Aorta (tissue), 5 donors: ENCODE measurements at regions not wholly inside any gene's neighbourhood (a gene's known extent, or its start where the extent isn't known, plus 50 kb on each side); places are given as distances from the start of the nearest gene placed in this dataset.
"Not testable (repeated sequence)": the region's sequence is repeated elsewhere in the genome, so short reads cannot be mapped to it uniquely, and the experiment has no call there.

ENCODE experiments used
- ATAC-seq: fragments of 200-7000 bp; cut with Tn5 transposase; one replicate; pipeline ENCODE4 v1.9.1; 2022; ENCODE audit warnings: moderate library complexity; ENCODE audit not compliant: low FRiP score
- DNase-seq, 2 donors: peaks; one replicate each; pipeline ENCODE4 v3.0.0-alpha.2; 2020
- H3K27ac ChIP-seq, 2 donors: one replicate each; pipeline ENCODE4 v1.5.1; 2013; ENCODE audit warnings: low read length in 2 of 2, mild to moderate bottlenecking in 2 of 2, moderate library complexity in 2 of 2, control low read depth in 1 of 2, inconsistent platforms in 1 of 2, low read depth in 1 of 2
- H3K27me3 ChIP-seq, 2 donors: one replicate each; pipeline ENCODE4 v1.6.1; 2013; ENCODE audit warnings: control low read depth in 1 of 2, low read length in 1 of 2, mild to moderate bottlenecking in 1 of 2, moderate library complexity in 1 of 2; ENCODE audit not compliant: insufficient read depth in 2 of 2, control insufficient read depth in 1 of 2
- H3K36me3 ChIP-seq, 2 donors: one replicate each; pipeline ENCODE4 v1.6.1; 2013; ENCODE audit warnings: control low read depth in 1 of 2, low read length in 1 of 2, mild to moderate bottlenecking in 1 of 2; ENCODE audit not compliant: insufficient read depth in 2 of 2, control insufficient read depth in 1 of 2
- H3K4me1 ChIP-seq, 2 donors: one replicate each; pipeline ENCODE4 v1.6.1; 2013; ENCODE audit warnings: low read length in 2 of 2, control low read depth in 1 of 2, mild to moderate bottlenecking in 1 of 2, moderate library complexity in 1 of 2; ENCODE audit not compliant: insufficient read depth in 2 of 2, control insufficient read depth in 1 of 2
- H3K4me3 ChIP-seq, 2 donors: one replicate each; pipeline ENCODE4 v1.5.1; 2013; ENCODE audit warnings: low read length in 2 of 2, control low read depth in 1 of 2, mild to moderate bottlenecking in 1 of 2
- H3K9me3 ChIP-seq: one replicate; pipeline ENCODE4 v1.6.1; 2013; ENCODE audit warnings: mild to moderate bottlenecking, low read length; ENCODE audit not compliant: control insufficient read depth
- WGBS, 2 donors: extraction: QIAGEN DNeasy Blood & Tissue Kit; methylation state at CpG; one replicate each; pipeline ENCODE4 v1.1.7; 2013; 5-methylcytosine and 5-hydroxymethylcytosine counted together
- intact Hi-C, 2 donors: fragments of 100-400 bp; cut with DNase I; formaldehyde crosslinking; loops; one replicate each; pipeline versions ENCODE4 v1.14.2 to v1.15.0; 2022
- donor health status: healthy with polysubstance abuse.
- donor health status: Bipolar disorder and iron deficiency.
- donor health status: DM: no; HTN: no; CAD: no.
- donor health status: DM: no; HTN: no; CAD: no.
- donor health status: DM: yes; HTN: yes; CAD: no.

DNA sequence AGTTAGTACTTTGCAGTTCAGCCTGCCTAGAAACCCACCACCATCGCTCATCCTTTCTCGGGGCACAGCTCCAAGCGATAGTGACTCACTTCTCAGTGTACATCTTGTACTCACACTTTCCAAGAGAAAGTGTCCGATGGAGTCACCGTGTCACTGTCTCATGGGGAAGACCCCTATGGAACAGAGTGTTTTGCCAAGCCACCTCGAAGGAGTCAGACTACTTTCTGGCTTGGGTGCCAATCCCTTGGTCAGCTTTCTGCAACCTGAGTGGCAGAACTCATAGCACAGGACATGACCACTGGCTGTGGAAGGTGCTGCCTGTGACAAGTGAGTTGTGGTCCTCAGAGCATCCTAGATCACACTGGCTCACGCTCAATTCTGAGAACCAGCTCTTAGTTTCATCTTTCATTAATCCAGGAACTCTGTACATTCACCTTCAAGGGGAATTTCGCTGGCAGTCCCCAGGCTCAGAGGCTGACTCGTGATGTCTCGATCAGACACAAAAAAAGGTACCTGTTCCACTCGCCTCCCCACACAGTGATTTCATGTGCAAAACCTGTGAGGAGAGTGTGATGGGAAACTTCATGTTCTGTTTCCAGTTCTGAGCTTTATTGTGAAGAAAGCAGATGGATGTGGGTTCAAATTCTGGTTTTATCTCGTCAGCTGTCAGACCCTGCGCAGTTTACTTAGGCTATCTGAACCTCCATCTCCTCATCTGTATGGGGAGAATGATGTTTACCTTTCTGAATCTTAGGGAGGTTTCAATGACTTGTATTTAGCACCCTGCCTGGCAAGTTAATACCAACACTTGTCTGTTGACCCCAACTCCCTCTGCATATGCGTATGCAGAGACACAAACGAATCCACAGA lies 127.3 kb upstream of the CCND2 start:
- intact Hi-C loops, result no loop called here
- Histone ChIP-seq H3K4me1 (no peaks in the 10 kb centered on the region), H3K36me3 (no peaks in the 10 kb centered on the region), H3K4me3 (no peak overlapping the region), H3K27ac (no peak overlapping the region), H3K27me3 (no peaks in the 10 kb centered on the region), H3K9me3 (no peaks in the 10 kb centered on the region)
- 80% methylated on average over 15 of the region's 15 CpGs for WGBS, 2 donors
- no peak for DNase-seq
- no peak for ATAC-seq

GRCh38 chr12:4144676-4145075 lies 128.9 kb upstream of the CCND2 start:
- Histone ChIP-seq H3K4me1 (no peaks in the 10 kb centered on the region), H3K27ac (no peak overlapping the region), H3K4me3 (no peak overlapping the region), H3K9me3 (no peaks in the 10 kb centered on the region), H3K36me3 (no peaks in the 10 kb centered on the region), H3K27me3 (no peaks in the 10 kb centered on the region)
- intact Hi-C loops, result no loop called here
- DNase-seq (no peak), ATAC-seq (no peak)
- WGBS, 2 donors, result 73 to 78% methylated on average over 2 of the region's 2 CpGs

GRCh38 chr12:4143896-4144295 lies 129.7 kb upstream of the CCND2 start:
- 82 to 88% methylated on average over 6 of the region's 6 CpGs for WGBS, 2 donors
- Histone ChIP-seq H3K4me1 (no peaks in the 10 kb centered on the region), H3K9me3 (no peaks in the 10 kb centered on the region), H3K4me3 (no peak overlapping the region), H3K36me3 (no peaks in the 10 kb centered on the region), H3K27ac (no peak overlapping the region), H3K27me3 (no peaks in the 10 kb centered on the region)
- ATAC-seq (no peak), DNase-seq (no peak)
- intact Hi-C loops, result no loop called here

DNA sequence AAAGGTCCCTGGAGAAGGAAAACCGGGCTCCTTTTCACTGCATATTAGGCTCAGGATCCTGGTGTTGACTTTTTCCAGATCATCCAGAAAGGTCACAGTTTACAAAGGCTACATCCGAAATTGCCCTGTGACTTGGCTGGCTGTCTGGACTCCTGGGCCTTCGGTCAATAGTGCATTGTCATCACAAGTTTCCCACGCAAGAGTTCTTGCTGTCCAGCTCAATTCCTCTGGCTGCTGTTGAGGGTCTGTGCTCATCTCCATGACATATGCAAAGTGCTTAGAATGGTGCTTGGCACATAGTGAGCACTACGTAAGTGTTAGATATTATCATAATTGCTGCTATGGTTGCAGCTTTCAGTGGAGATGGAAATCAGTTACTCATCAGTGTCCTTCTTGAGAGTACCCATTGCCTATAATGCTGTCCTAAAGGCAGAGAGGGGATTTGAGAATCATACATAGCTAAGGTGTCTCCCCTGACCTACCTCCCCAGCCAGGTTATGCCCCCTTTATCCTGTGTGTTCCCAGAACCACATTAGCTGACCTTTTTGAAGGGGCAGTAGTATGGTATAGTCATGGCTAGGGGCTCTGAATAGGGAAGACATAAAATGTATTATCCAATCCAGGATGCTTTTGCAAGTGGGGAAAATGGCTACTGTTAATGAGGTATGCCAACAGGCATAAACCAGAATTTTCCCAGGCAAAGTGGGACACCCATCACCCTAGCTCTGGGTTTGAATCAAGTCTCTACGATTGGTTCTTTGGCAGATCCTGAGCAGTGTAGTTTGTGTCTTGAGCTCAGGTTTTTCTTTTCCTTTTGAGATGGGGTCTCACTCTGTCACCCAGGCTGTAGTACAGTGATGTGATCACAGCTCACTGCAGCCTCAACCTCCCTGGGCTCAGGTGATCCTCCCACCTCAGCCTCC lies 132.0 kb upstream of the CCND2 start:
- no peak for ATAC-seq
- WGBS, 2 donors, result 77 to 78% methylated on average over 6 of the region's 6 CpGs
- no peaks in the 10 kb centered on the region for H3K4me1 ChIP-seq
- H3K9me3 ChIP-seq, result no peaks in the 10 kb centered on the region
- DNase-seq, result no peak
- H3K27ac ChIP-seq, result no peak overlapping the region
- H3K27me3 ChIP-seq, result no peaks in the 10 kb centered on the region
- H3K4me3 ChIP-seq, result no peak overlapping the region
- intact Hi-C loops, result no loop called here
- no peaks in the 10 kb centered on the region for H3K36me3 ChIP-seq

GRCh38 chr12:4140581-4141301 lies 132.8 kb upstream of the CCND2 start:
- H3K36me3 ChIP-seq, result no peaks in the 10 kb centered on the region
- no peak overlapping the region for H3K4me3 ChIP-seq
- ATAC-seq (no peak), DNase-seq (no peak)
- intact Hi-C loops, result no loop called here
- H3K27me3 ChIP-seq, result no peaks in the 10 kb centered on the region
- no peaks in the 10 kb centered on the region for H3K4me1 ChIP-seq
- WGBS, 2 donors, result 83 to 89% methylated on average over 8 of the region's 8 CpGs
- no peaks in the 10 kb centered on the region for H3K9me3 ChIP-seq
- no peak overlapping the region for H3K27ac ChIP-seq

DNA sequence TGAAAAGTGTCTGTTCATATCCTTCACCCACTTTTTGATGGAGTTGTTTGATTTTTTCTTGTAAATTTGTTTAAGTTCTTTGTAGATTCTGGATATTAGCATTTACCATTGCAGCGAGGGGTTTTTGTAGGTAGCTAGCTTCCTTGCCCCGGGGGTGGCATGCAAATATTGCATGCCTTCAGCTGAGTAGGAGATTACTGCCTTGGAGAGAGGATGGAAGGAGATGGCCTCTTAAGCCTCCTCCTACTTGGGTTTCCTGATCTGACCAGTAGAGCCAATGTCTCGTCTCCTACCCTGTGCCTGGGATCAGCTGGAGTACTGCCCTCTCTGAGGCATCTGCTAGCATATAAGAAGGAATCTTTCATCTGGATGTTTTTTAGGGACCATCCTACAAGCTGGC lies 134.4 kb upstream of the CCND2 start:
- intact Hi-C loops, result no loop called here
- no peak for DNase-seq
- ATAC-seq, result no peak
- H3K4me1 ChIP-seq, result no peaks in the 10 kb centered on the region
- no peaks in the 10 kb centered on the region for H3K27me3 ChIP-seq
- H3K9me3 ChIP-seq, result no peaks in the 10 kb centered on the region
- no peak overlapping the region for H3K27ac ChIP-seq
- H3K36me3 ChIP-seq, result no peaks in the 10 kb centered on the region
- WGBS, 2 donors, result 73 to 81% methylated on average over 3 of the region's 3 CpGs
- H3K4me3 ChIP-seq, result no peak overlapping the region

DNA sequence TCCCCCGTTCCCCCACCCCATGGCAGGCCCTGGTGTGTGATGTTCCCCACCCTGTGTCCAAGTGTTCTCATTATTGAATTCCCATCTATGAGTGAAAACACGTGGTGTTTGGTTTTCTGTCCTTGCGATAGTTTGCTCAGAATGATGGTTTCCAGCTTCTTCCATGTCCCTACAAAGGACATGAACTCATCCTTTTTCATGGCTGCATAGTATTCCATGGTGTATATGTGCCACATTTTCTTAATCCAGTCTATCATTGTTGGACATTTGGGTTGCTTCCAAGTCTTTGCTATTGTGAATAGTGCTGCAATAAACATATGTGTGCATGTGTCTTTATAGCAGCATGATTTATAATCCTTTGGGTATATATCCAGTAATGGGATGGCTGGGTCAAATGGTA lies 135.0 kb upstream of the CCND2 start:
- H3K9me3 ChIP-seq, H3K36me3 ChIP-seq, ATAC-seq, H3K4me3 ChIP-seq, DNase-seq, intact Hi-C loops, H3K4me1 ChIP-seq, H3K27me3 ChIP-seq, H3K27ac ChIP-seq: not testable (repeated sequence)
- WGBS, 2 donors, result 86 to 91% methylated on average over 3 of the region's 3 CpGs

DNA sequence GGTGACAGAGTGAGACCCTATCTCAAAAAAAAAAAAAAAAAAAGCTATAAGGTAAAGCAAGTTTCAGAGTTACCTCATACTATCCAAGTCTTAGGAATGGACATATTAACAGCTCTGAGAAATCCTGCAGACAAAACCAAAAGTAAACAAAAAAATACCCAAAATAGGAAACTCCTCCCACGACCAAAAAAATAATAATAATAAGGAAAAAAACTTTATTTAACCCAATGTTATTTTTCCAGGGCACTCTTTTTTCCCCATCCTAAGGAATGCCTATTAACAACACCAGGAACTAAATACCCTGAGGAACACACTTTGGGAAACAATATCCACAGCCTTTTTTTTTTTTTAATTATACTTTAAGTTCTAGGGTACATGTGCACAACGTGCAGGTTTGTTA lies 135.5 kb upstream of the CCND2 start:
- ATAC-seq (no peak), DNase-seq (no peak)
- no peaks in the 10 kb centered on the region for H3K9me3 ChIP-seq
- no peaks in the 10 kb centered on the region for H3K4me1 ChIP-seq
- H3K36me3 ChIP-seq, result no peaks in the 10 kb centered on the region
- H3K27ac ChIP-seq, result no peak overlapping the region
- intact Hi-C loops, result no loop called here
- H3K27me3 ChIP-seq, result no peaks in the 10 kb centered on the region
- no peak overlapping the region for H3K4me3 ChIP-seq
- WGBS, 2 donors, result 49 to 55% methylated on average over 2 of the region's 2 CpGs
